Left ventricle myocardium inferior (tissue), 1 donor: ENCODE measurements at regions not wholly inside any gene's neighbourhood (a gene's known extent, or its start where the extent isn't known, plus 50 kb on each side); places are given as distances from the start of the nearest gene placed in this dataset.
A peak's percentile ranks its signal among the peaks of the same experiment; 100 is the strongest.

Experiments used
- DNase-seq: peaks from one replicate; pipeline ENCODE4 v3.0.0-alpha.2; 2020
- H3K27ac ChIP-seq: fragments of 200-600 bp; replicated peaks from 2 replicates; pipeline ENCODE4 v1.8.0; 2021
- H3K27me3 ChIP-seq: fragments of 200-600 bp; 2 replicates; pipeline ENCODE4 v1.8.0; 2021; ENCODE audit warnings: low read depth
- H3K36me3 ChIP-seq: fragments of 200-600 bp; 2 replicates; pipeline ENCODE4 v1.8.0; 2021
- H3K4me1 ChIP-seq: fragments of 200-600 bp; 2 replicates; pipeline ENCODE4 v1.8.0; 2021
- H3K4me3 ChIP-seq: fragments of 200-600 bp; 2 replicates; pipeline ENCODE4 v1.8.0; 2021; ENCODE audit warnings: mild to moderate bottlenecking, moderate library complexity
- H3K9me3 ChIP-seq: fragments of 200-600 bp; replicated peaks from 2 replicates; pipeline ENCODE4 v1.8.0; 2021
- intact Hi-C: fragments of 100-400 bp; cut with micrococcal nuclease; formaldehyde crosslinking; loops from one replicate; pipeline ENCODE4 v1.11.0; 2022
- TF ChIP-seq, protein P1 (sequence below): fragments of 200-600 bp; IDR thresholded peaks from 2 replicates; pipeline ENCODE4 v1.8.0; 2021; ENCODE audit warnings: antibody characterized with exemption, mild to moderate bottlenecking, borderline replicate concordance
- donor health status: DM: no; HTN: yes; CAD: no; lungs with severe emphysema.

DNA sequence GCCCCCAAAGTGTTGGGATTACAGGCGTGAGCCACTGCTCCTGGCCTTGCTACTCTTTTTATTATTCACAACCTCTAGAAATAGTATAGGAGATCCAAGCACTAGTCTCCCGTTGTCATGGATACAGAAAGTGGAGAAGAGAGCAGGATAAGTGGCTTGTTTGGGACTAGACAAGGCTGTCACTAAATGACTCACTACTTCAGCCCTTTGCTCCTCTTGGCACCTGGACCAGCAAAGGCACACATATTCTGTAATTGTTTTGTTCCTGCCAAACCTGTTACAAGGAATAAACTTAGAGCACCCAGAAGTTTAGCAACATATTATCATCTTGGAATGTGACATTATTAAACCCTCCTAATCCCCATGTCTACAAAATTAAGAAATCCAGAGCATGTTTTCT, 427.2 kb upstream of the THBS1 start:
- DNase-seq: no peak
- Histone ChIP-seq H3K4me1 (no peaks in the 10 kb centered on the region), H3K36me3 (no peaks in the 10 kb centered on the region), H3K4me3 (no peak overlapping the region), H3K27me3 (no peaks in the 10 kb centered on the region), H3K27ac (no peak overlapping the region), H3K9me3 (no peaks in the 10 kb centered on the region)
- TF ChIP-seq, protein P1, sequence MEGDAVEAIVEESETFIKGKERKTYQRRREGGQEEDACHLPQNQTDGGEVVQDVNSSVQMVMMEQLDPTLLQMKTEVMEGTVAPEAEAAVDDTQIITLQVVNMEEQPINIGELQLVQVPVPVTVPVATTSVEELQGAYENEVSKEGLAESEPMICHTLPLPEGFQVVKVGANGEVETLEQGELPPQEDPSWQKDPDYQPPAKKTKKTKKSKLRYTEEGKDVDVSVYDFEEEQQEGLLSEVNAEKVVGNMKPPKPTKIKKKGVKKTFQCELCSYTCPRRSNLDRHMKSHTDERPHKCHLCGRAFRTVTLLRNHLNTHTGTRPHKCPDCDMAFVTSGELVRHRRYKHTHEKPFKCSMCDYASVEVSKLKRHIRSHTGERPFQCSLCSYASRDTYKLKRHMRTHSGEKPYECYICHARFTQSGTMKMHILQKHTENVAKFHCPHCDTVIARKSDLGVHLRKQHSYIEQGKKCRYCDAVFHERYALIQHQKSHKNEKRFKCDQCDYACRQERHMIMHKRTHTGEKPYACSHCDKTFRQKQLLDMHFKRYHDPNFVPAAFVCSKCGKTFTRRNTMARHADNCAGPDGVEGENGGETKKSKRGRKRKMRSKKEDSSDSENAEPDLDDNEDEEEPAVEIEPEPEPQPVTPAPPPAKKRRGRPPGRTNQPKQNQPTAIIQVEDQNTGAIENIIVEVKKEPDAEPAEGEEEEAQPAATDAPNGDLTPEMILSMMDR: no peak
- intact Hi-C loops: no loop called here

DNA sequence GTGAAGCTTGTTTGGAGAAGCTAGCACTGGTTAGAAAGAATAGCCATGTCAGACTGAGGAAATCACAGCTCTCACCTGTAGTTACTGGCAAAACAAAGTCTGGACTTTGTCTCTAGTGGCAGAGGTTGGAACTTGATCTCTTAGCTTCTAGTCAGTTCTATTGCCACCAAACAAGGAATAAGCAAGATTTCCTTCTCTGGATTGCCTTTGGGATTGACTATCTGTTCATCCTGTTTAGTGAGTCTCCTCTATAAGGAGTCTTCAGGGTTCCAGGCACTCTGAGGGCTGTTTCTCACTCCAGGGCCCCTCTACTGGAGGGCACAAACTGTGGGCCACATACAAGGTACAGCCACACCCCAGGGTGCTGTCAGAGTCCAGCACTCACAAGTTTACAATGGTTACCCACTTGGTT, 426.6 kb upstream of the THBS1 start:
- Histone ChIP-seq H3K36me3 (no peaks in the 10 kb centered on the region), H3K4me1 (no peaks in the 10 kb centered on the region), H3K4me3 (no peak overlapping the region), H3K27me3 (no peaks in the 10 kb centered on the region), H3K27ac (no peak overlapping the region), H3K9me3 (no peaks in the 10 kb centered on the region)
- intact Hi-C loops: no loop called here
- no peak for DNase-seq
- TF ChIP-seq, protein P1: no peak

DNA sequence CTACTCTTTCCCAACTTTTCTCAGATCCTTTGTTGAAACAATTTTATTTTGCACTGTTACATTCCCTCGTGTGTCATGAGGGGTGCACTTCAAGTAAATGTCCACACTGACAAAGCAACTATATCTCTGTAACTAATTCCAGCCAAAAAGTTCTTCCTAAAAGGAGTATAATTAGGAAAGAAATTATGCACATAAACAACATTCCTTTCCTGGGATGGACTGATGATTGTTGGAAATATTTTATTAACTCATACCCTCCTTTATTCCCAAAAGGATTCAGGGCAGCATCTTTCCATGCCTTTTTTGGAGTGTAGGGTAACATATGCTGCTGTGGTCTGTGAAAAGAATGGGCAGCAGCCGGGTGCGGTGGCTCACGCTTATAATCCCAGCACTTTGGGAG, 426.1 kb upstream of the THBS1 start:
- TF ChIP-seq, protein P1: no peak
- H3K27me3 ChIP-seq: no peaks in the 10 kb centered on the region
- no peaks in the 10 kb centered on the region for H3K9me3 ChIP-seq
- intact Hi-C loops: no loop called here
- H3K4me3 ChIP-seq: no peak overlapping the region
- H3K27ac ChIP-seq: no peak overlapping the region
- H3K36me3 ChIP-seq: no peaks in the 10 kb centered on the region
- DNase-seq: no peak
- H3K4me1 ChIP-seq: no peaks in the 10 kb centered on the region

DNA sequence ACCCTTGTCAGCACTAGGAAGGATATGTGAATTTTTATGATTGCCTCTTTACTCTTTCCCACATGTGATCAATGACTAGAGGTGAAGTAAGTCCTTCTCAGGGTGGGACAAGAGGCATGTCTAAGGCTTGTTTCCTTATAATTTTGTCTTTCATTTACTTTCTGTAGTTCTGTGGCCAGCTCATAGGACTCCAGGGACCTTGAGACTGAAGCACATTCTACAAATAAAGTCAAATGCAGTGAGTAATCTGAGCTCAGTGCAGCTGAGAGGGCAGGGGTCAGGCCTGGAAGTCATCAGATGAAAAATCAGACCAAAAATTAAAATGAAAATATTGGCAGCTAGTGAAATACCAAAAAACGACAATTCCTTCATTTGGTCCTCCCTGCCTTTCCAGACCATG, 424.7 kb upstream of the THBS1 start:
- TF ChIP-seq, protein P1: no peak
- Histone ChIP-seq H3K36me3 (no peaks in the 10 kb centered on the region), H3K9me3 (no peaks in the 10 kb centered on the region), H3K27me3 (no peaks in the 10 kb centered on the region), H3K4me3 (no peak overlapping the region), H3K4me1 (no peaks in the 10 kb centered on the region), H3K27ac (peak overlapping the region; percentile 67)
- intact Hi-C loops: no loop called here
- DNase-seq: peak; percentile 27

DNA sequence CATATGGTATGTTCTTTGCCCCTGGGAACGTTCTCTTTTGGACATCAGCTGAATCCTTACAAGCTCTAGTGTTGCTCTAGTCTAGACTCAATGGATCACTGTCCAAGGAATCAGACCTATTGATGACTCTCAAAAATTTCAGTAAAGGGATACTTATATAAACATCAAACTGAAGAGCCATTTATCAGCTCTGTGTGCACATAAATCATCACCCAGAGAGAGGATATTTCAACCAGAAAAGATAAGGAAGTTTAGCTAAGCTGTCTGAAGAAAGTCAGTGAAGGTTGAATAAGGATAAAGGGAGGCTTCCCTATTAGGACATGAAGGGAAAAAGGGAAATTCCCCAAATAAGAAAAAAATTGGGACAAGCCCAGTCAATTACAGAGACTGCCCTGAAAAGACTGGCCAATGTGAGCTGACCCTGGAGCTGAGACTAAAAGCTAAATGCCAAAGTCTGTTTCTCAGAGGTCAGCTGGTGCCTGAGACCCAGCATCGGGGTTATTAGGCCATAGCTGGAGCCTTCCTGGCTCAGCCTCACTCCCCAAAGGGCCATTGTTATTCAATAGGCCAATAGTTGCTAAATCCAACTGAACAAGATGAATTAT, 424.1 kb upstream of the THBS1 start:
- no peaks in the 10 kb centered on the region for H3K36me3 ChIP-seq
- no peaks in the 10 kb centered on the region for H3K27me3 ChIP-seq
- peaks cover 5% of the 10 kb centered on the region for H3K9me3 ChIP-seq
- peak; percentile 46 for DNase-seq
- no peak overlapping the region for H3K4me3 ChIP-seq
- intact Hi-C loops: no loop called here
- TF ChIP-seq, protein P1: no peak
- no peaks in the 10 kb centered on the region for H3K4me1 ChIP-seq
- peak overlapping the region; percentile 67 for H3K27ac ChIP-seq
